SK-N-SH treated with all-trans-retinoic acid at 6 μM for 48 hours (cell line): ENCODE measurements at regions not wholly inside any gene's neighbourhood (a gene's known extent, or its start where the extent isn't known, plus 50 kb on each side); places are given as distances from the start of the nearest gene placed in this dataset.

Source experiments
- ARNTL ChIP-seq: fragments of 450-650 bp; formaldehyde crosslinking; IDR thresholded peaks from 2 replicates; pipeline ENCODE4 v1.5.0; 2020; ENCODE audit warnings: low read depth, mild to moderate bottlenecking, moderate library complexity, borderline replicate concordance
- POU6F1 ChIP-seq: fragments of 250-450 bp; sonication (Bioruptor Pico); IDR thresholded peaks from 2 replicates; pipeline ENCODE4 v1.8.0; 2021; ENCODE audit warnings: low read depth, mild to moderate bottlenecking, moderate library complexity, borderline replicate concordance
- PPARA ChIP-seq: fragments of 250-450 bp; sonication (Bioruptor Pico); IDR thresholded peaks from 2 replicates; pipeline ENCODE4 v1.5.0; 2020; ENCODE audit warnings: mild to moderate bottlenecking, borderline replicate concordance
- SNAI2 ChIP-seq: fragments of 250-450 bp; sonication (Bioruptor Pico); IDR thresholded peaks from 2 replicates; pipeline ENCODE4 v1.5.0; 2020; ENCODE audit warnings: mild to moderate bottlenecking, moderate library complexity
- ZC3H10 ChIP-seq: fragments of 250-450 bp; sonication (Bioruptor Pico); IDR thresholded peaks from 2 replicates; pipeline ENCODE4 v1.5.1; 2021; ENCODE audit warnings: mild to moderate bottlenecking, moderate library complexity
- ZNF565 ChIP-seq: fragments of 450-650 bp; formaldehyde crosslinking; conservative IDR thresholded peaks from 2 replicates; pipeline ENCODE4 v1.5.0; 2020; ENCODE audit warnings: low read depth, mild to moderate bottlenecking, moderate library complexity
- ZNF70 ChIP-seq: fragments of 450-650 bp; formaldehyde crosslinking; IDR thresholded peaks from 2 replicates; pipeline ENCODE4 v1.5.0; 2020; ENCODE audit warnings: mild to moderate bottlenecking, moderate library complexity

- no peak for TF ChIP-seq ARNTL (CRISPR knock-in tag)
- no peak for TF ChIP-seq PPARA (CRISPR knock-in tag)
- no peak for TF ChIP-seq POU6F1 (CRISPR knock-in tag)
- no peak for TF ChIP-seq ZNF70 (CRISPR knock-in tag)
- no peak for TF ChIP-seq ZC3H10 (CRISPR knock-in tag)
- no peak for TF ChIP-seq ZNF565 (CRISPR knock-in tag)
- no peak for TF ChIP-seq SNAI2 (CRISPR knock-in tag)
Observed at GRCh38 chr5:56670916-56671315, 144.4 kb upstream of the MAP3K1 start.
